Neural progenitor cell (in vitro differentiated cells): ENCODE measurements at regions not wholly inside any gene's neighbourhood (a gene's known extent, or its start where the extent isn't known, plus 50 kb on each side); places are given as distances from the start of the nearest gene placed in this dataset.

Source experiments
- DNase-seq: peaks from one replicate; pipeline ENCODE4 v3.0.0-alpha.2; 2016; ENCODE audit warnings: low spot score
- H2AFZ ChIP-seq: fragments of 200-600 bp; sonication (generic); replicated peaks from 2 replicates; pipeline ENCODE4 v1.6.1; 2016; ENCODE audit warnings: antibody characterized with exemption
- H3F3A ChIP-seq: fragments of 200-600 bp; sonication (generic); 2 replicates; pipeline ENCODE4 v1.6.1; 2016; ENCODE audit warnings: antibody characterized with exemption, low read depth
- H3K27ac ChIP-seq: fragments of 200-600 bp; sonication (generic); 2 replicates; pipeline ENCODE4 v1.5.1; 2016; ENCODE audit warnings: mild to moderate bottlenecking
- H3K27me3 ChIP-seq: fragments of 200-600 bp; sonication (generic); 2 replicates; pipeline ENCODE4 v1.6.1; 2016; ENCODE audit warnings: mild to moderate bottlenecking, moderate library complexity
- H3K36me3 ChIP-seq: fragments of 200-600 bp; sonication (generic); 2 replicates; pipeline ENCODE4 v1.5.1; 2016
- H3K4me1 ChIP-seq: fragments of 200-600 bp; sonication (generic); 2 replicates; pipeline ENCODE4 v1.6.1; 2016; ENCODE audit warnings: mixed run types
- H3K4me2 ChIP-seq: fragments of 200-600 bp; sonication (generic); 2 replicates; pipeline ENCODE4 v1.6.1; 2016
- H3K4me3 ChIP-seq: fragments of 200-600 bp; sonication (generic); 2 replicates; pipeline ENCODE4 v1.5.1; 2016
- H3K79me2 ChIP-seq: fragments of 200-600 bp; sonication (generic); 2 replicates; pipeline ENCODE4 v1.6.1; 2016; ENCODE audit warnings: low read depth
- H3K9ac ChIP-seq: fragments of 200-600 bp; sonication (generic); 2 replicates; pipeline ENCODE4 v1.6.1; 2016
- H3K9me3 ChIP-seq: fragments of 200-600 bp; sonication (generic); 2 replicates; pipeline ENCODE4 v1.5.1; 2016; ENCODE audit warnings: low read depth
- H4K20me1 ChIP-seq: fragments of 200-600 bp; sonication (generic); 2 replicates; pipeline ENCODE4 v1.6.1; 2016; ENCODE audit warnings: low read depth
- H3K27ac Mint-ChIP-seq: 3 replicates; pipeline ENCODE4 v1.8.0; 2021; ENCODE audit warnings: mixed read lengths
- H3K27me3 Mint-ChIP-seq: 2 replicates; pipeline ENCODE4 v1.8.0; 2022; ENCODE audit warnings: low read depth, mild to moderate bottlenecking, inconsistent platforms, moderate library complexity, mixed read lengths; ENCODE audit not compliant: insufficient read depth
- H3K36me3 Mint-ChIP-seq: 3 replicates; pipeline ENCODE4 v1.8.0; 2021; ENCODE audit warnings: mixed read lengths
- H3K4me1 Mint-ChIP-seq: 3 replicates; pipeline ENCODE4 v1.8.0; 2021; ENCODE audit warnings: mixed read lengths
- H3K4me3 Mint-ChIP-seq: 3 replicates; pipeline ENCODE4 v1.8.0; 2021; ENCODE audit warnings: mild to moderate bottlenecking, moderate library complexity, mixed read lengths
- H3K9me3 Mint-ChIP-seq: 3 replicates; pipeline ENCODE4 v1.8.0; 2020; ENCODE audit warnings: mixed read lengths
- CTCF ChIP-seq: fragments of 200-600 bp; sonication (generic); IDR thresholded peaks from 2 replicates; pipeline ENCODE4 v1.5.1; 2017; ENCODE audit warnings: antibody characterized with exemption, mild to moderate bottlenecking
- EZH2 ChIP-seq: fragments of 200-600 bp; sonication (generic); IDR thresholded peaks from 2 replicates; pipeline ENCODE4 v1.6.1; 2017; ENCODE audit warnings: antibody characterized with exemption, mild to moderate bottlenecking, moderate library complexity
- EZH2phosphoT487 ChIP-seq: fragments of 200-600 bp; sonication (generic); IDR thresholded peaks from 2 replicates; pipeline ENCODE4 v1.6.1; 2017; ENCODE audit warnings: antibody characterized with exemption

GRCh38 chr15:69712991-69713390 lies 260.4 kb downstream of the RPLP1 start:
- Histone ChIP-seq H3K79me2 (no peaks in the 10 kb centered on the region), H3K27me3 (no peaks in the 10 kb centered on the region), H3K36me3 (no peaks in the 10 kb centered on the region), H3K9ac (no peak overlapping the region), H4K20me1 (no peaks in the 10 kb centered on the region), H3K4me3 (no peak overlapping the region), H2AFZ (no peak overlapping the region), H3F3A (no peaks in the 10 kb centered on the region), H3K4me1 (no peaks in the 10 kb centered on the region), H3K27ac (no peak overlapping the region), H3K4me2 (no peak overlapping the region), H3K9me3 (peaks cover 6% of the 10 kb centered on the region)
- no peaks in the 10 kb centered on the region for H3K4me1 Mint-ChIP-seq
- no peaks in the 10 kb centered on the region for H3K36me3 Mint-ChIP-seq
- H3K4me3 Mint-ChIP-seq = no peak overlapping the region
- no peak for DNase-seq
- TF ChIP-seq EZH2 (no peak), CTCF (no peak), EZH2phosphoT487 (no peak)
- H3K27me3 Mint-ChIP-seq = peaks cover 6% of the 10 kb centered on the region
- H3K9me3 Mint-ChIP-seq = peaks cover 13% of the 10 kb centered on the region
- no peak overlapping the region for H3K27ac Mint-ChIP-seq

- Mint-ChIP-seq H3K27me3 (no peaks in the 10 kb centered on the region), H3K4me3 (no peak overlapping the region), H3K27ac (no peak overlapping the region), H3K36me3 (no peaks in the 10 kb centered on the region), H3K9me3 (peaks cover 6% of the 10 kb centered on the region), H3K4me1 (peaks cover under 1% of the 10 kb centered on the region)
- Histone ChIP-seq H4K20me1 (no peaks in the 10 kb centered on the region), H2AFZ (no peak overlapping the region), H3K27me3 (no peaks in the 10 kb centered on the region), H3K4me3 (no peak overlapping the region), H3K4me2 (no peak overlapping the region), H3K27ac (no peak overlapping the region), H3K9ac (no peak overlapping the region), H3K79me2 (no peaks in the 10 kb centered on the region), H3F3A (no peaks in the 10 kb centered on the region), H3K36me3 (no peaks in the 10 kb centered on the region), H3K4me1 (no peaks in the 10 kb centered on the region), H3K9me3 (no peaks in the 10 kb centered on the region)
- no peak for DNase-seq
- no peak for TF ChIP-seq EZH2phosphoT487
- TF ChIP-seq EZH2 = no peak
- TF ChIP-seq CTCF = no peak
Observed at GRCh38 chr15:69713726-69714559, 261.3 kb downstream of the RPLP1 start.

- H3K9me3 Mint-ChIP-seq = no peaks in the 10 kb centered on the region
- H3K27me3 ChIP-seq = no peaks in the 10 kb centered on the region
- no peaks in the 10 kb centered on the region for H3K36me3 Mint-ChIP-seq
- H3K79me2 ChIP-seq = no peaks in the 10 kb centered on the region
- no peaks in the 10 kb centered on the region for H4K20me1 ChIP-seq
- no peaks in the 10 kb centered on the region for H3K36me3 ChIP-seq
- peaks cover 2% of the 10 kb centered on the region for H3K4me1 Mint-ChIP-seq
- H3K4me3 Mint-ChIP-seq = no peak overlapping the region
- H3K27ac Mint-ChIP-seq = no peak overlapping the region
- no peak overlapping the region for H3K27ac ChIP-seq
- no peak overlapping the region for H3K9ac ChIP-seq
- peaks cover 2% of the 10 kb centered on the region for H3K27me3 Mint-ChIP-seq
- TF ChIP-seq CTCF (no peak), EZH2phosphoT487 (no peak), EZH2 (no peak)
- no peak for DNase-seq
- no peaks in the 10 kb centered on the region for H3F3A ChIP-seq
- H3K4me2 ChIP-seq = no peak overlapping the region
- H3K4me3 ChIP-seq = no peak overlapping the region
- H2AFZ ChIP-seq = no peak overlapping the region
- no peaks in the 10 kb centered on the region for H3K4me1 ChIP-seq
- H3K9me3 ChIP-seq = no peaks in the 10 kb centered on the region
Observed at GRCh38 chr15:69715210-69715609, 262.6 kb downstream of the RPLP1 start.
